Osteoblast (primary cell): ENCODE measurements at regions not wholly inside any gene's neighbourhood (a gene's known extent, or its start where the extent isn't known, plus 50 kb on each side); places are given as distances from the start of the nearest gene placed in this dataset.

Experiments
- DNase-seq: peaks from one replicate; pipeline ENCODE4 v3.0.0; 2011; ENCODE audit warnings: low spot score, mixed read lengths; ENCODE audit not compliant: insufficient read length; ENCODE audit errors: missing footprints
- H2AFZ ChIP-seq: 2 replicates; pipeline ENCODE4 v1.6.0; 2011; ENCODE audit warnings: mild to moderate bottlenecking, low read length
- H3K27ac ChIP-seq: 2 replicates; pipeline ENCODE4 v1.5.1; 2011; ENCODE audit warnings: mild to moderate bottlenecking, low read depth, low read length, moderate library complexity
- H3K27me3 ChIP-seq: 2 replicates; pipeline ENCODE4 v1.6.0; 2012; ENCODE audit warnings: mild to moderate bottlenecking, control low read depth, inconsistent platforms, low read length, moderate library complexity; ENCODE audit not compliant: insufficient read depth
- H3K36me3 ChIP-seq: 2 replicates; pipeline ENCODE4 v1.5.1; 2011; ENCODE audit warnings: mild to moderate bottlenecking, low read length, control low read depth, moderate library complexity; ENCODE audit not compliant: insufficient read depth
- H3K4me1 ChIP-seq: 2 replicates; pipeline ENCODE4 v1.5.1; 2011; ENCODE audit warnings: mild to moderate bottlenecking, low read length, control low read depth, moderate library complexity; ENCODE audit not compliant: insufficient read depth
- H3K4me2 ChIP-seq: 2 replicates; pipeline ENCODE4 v1.6.0; 2011; ENCODE audit warnings: mild to moderate bottlenecking, low read length; ENCODE audit not compliant: insufficient read depth
- H3K4me3 ChIP-seq: fragments of 200-600 bp; sonication (generic); 3 replicates; pipeline ENCODE4 v1.5.1; 2012; ENCODE audit warnings: mild to moderate bottlenecking, low read length, inconsistent platforms; ENCODE audit not compliant: insufficient read depth
- H3K79me2 ChIP-seq: 2 replicates; pipeline ENCODE4 v1.6.0; 2012; ENCODE audit warnings: mild to moderate bottlenecking, low read length, control low read depth, inconsistent platforms; ENCODE audit not compliant: insufficient read depth
- H3K9me3 ChIP-seq: 2 replicates; pipeline ENCODE4 v1.5.1; 2011; ENCODE audit warnings: low read depth, low read length, control low read depth
- H4K20me1 ChIP-seq: 2 replicates; pipeline ENCODE4 v1.6.0; 2012; ENCODE audit warnings: mild to moderate bottlenecking, low read length, control low read depth; ENCODE audit not compliant: insufficient read depth
- TF ChIP-seq, protein P1 (sequence below): IDR thresholded peaks from 2 replicates; pipeline ENCODE4 v1.5.1; 2011; ENCODE audit warnings: mild to moderate bottlenecking, low read depth, low read length, moderate library complexity; ENCODE audit errors: extremely low read depth

DNA sequence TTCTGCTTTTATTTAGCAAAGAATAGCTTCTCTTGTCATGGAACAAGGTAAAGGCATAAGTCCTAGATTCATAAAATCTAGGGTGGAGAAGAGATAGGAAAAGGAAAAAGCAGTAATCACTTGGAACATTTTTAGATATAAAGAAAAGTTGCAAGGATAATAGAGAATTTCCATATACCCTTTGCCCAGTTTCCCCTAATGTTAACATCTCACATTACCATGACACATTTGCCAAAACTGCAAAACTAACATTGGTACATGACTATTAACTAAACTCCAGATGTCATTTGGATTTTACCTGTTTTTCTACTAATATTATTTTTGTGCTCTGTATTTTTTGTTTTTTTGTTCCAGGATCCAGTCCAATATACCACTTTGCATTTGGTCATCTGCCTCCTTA, 265.1 kb downstream of the ETAA1 start:
- Histone ChIP-seq H3K9me3 (no peaks in the 10 kb centered on the region), H3K79me2 (no peaks in the 10 kb centered on the region), H3K27ac (no peak overlapping the region), H3K4me1 (no peaks in the 10 kb centered on the region), H3K4me3 (no peak overlapping the region), H2AFZ (no peak overlapping the region), H3K36me3 (no peaks in the 10 kb centered on the region), H3K27me3 (peaks cover 6% of the 10 kb centered on the region), H3K4me2 (no peak overlapping the region), H4K20me1 (no peaks in the 10 kb centered on the region)
- no peak for DNase-seq
- TF ChIP-seq, protein P1, sequence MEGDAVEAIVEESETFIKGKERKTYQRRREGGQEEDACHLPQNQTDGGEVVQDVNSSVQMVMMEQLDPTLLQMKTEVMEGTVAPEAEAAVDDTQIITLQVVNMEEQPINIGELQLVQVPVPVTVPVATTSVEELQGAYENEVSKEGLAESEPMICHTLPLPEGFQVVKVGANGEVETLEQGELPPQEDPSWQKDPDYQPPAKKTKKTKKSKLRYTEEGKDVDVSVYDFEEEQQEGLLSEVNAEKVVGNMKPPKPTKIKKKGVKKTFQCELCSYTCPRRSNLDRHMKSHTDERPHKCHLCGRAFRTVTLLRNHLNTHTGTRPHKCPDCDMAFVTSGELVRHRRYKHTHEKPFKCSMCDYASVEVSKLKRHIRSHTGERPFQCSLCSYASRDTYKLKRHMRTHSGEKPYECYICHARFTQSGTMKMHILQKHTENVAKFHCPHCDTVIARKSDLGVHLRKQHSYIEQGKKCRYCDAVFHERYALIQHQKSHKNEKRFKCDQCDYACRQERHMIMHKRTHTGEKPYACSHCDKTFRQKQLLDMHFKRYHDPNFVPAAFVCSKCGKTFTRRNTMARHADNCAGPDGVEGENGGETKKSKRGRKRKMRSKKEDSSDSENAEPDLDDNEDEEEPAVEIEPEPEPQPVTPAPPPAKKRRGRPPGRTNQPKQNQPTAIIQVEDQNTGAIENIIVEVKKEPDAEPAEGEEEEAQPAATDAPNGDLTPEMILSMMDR, result no peak

DNA sequence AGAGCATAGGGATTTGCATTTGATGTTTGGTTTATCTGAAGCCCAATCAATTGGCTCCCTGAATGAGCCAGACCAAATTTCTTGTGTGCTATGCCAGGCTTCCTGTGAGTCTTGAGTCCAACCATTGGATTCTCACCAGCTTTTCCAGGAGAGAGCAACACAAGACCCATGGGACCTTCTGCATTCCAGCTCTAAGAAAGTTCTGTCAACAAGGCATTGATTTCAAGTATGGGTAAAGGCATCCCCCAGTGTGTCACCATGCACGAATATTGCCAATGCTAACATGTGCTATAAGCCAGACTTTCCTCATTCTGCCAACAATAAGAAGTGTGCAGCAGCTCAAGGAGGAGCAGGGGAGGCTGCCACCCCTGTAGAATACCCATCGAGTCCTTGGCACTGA, 266.6 kb downstream of the ETAA1 start:
- Histone ChIP-seq H4K20me1 (no peaks in the 10 kb centered on the region), H3K4me1 (no peaks in the 10 kb centered on the region), H3K27me3 (peaks cover 7% of the 10 kb centered on the region), H3K27ac (no peak overlapping the region), H3K4me2 (no peak overlapping the region), H3K36me3 (no peaks in the 10 kb centered on the region), H3K4me3 (no peak overlapping the region), H3K9me3 (no peaks in the 10 kb centered on the region), H2AFZ (no peak overlapping the region), H3K79me2 (no peaks in the 10 kb centered on the region)
- DNase-seq, result no peak
- TF ChIP-seq, protein P1, result no peak

DNA sequence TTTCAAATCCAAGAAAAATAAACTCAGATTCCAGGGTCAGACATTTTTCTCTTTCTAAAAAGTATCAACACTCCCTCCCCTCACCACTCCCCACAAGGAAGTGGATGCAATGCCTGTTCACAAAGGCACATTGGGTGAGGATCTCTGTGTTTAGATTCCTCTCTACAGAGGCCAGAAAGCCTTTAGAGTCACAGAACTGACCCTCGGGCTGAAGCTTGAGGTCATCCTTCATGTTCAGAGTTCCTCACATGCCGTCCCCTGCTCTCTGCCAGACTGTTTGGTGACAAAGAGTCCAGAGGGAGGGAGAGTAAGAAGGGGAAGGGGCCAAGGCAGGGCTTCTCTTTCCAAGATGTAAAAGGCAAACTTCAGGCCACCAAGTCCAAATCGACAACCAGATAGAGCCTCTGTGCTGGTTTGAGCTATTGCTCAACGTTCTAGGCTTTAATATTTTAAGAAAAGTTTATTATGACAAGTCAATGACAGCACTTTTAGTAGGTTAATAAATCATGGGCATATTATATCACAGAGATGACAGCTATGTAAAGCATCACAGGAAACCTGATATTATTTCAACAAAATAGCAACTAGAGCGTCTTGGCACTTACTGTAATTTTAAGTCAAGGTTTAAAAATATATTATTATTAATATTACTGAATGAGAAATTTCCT, 269.4 kb downstream of the ETAA1 start:
- TF ChIP-seq, protein P1, result no peak
- Histone ChIP-seq H2AFZ (peak overlapping the region; percentile 8), H3K4me3 (no peak overlapping the region), H3K27ac (no peak overlapping the region), H3K9me3 (no peaks in the 10 kb centered on the region), H3K79me2 (no peaks in the 10 kb centered on the region), H4K20me1 (no peaks in the 10 kb centered on the region), H3K27me3 (peaks cover 6% of the 10 kb centered on the region), H3K4me1 (no peaks in the 10 kb centered on the region), H3K36me3 (no peaks in the 10 kb centered on the region), H3K4me2 (no peak overlapping the region)
- DNase-seq, result no peak

DNA sequence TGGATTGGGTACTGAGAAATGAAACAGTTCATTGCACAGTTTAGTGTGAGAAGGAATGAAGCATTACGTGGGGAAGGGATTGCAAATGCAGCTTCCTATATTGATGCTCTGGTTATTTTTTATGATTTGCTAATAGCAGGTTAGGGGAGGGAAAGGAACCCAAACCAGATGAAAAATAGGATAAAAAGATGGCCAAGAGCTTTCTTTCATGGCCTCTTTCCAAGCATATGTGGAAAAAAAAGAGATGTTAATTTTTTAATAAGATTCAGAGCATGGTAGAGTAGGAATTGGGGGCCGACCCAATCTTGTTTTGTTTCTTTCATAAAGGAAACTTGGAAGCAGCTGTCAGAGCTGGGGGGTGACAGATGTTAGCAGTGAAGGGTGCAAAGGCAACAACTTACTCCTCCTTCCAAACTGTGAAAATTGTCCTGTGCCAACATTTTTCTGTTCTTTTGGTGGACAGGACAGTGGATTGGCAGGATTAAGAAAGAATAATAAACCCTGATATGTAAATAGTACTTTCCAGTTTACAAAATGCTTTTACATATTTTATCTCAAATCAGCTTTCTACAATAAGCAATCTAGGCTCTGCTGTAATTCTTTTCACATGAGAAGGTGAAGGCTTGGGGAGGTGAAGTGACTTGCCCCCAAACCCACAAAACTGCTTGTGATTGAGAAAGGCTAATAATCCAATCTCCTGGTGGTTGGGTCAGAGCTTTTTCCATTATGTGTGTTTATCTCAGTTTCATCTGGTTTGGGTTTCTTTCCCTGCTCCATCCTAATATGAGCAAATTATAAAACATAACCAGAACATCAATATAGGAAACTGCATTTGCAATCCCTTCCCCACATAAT, 270.1 kb downstream of the ETAA1 start:
- Histone ChIP-seq H4K20me1 (no peaks in the 10 kb centered on the region), H3K27ac (no peak overlapping the region), H3K36me3 (no peaks in the 10 kb centered on the region), H3K9me3 (no peaks in the 10 kb centered on the region), H3K4me2 (no peak overlapping the region), H3K4me1 (no peaks in the 10 kb centered on the region), H3K4me3 (no peak overlapping the region), H3K79me2 (no peaks in the 10 kb centered on the region), H3K27me3 (peaks cover 6% of the 10 kb centered on the region), H2AFZ (no peak overlapping the region)
- TF ChIP-seq, protein P1, result no peak
- DNase-seq, result no peak
